Right renal cortex interstitium (tissue), 3 donors: ENCODE measurements at regions not wholly inside any gene's neighbourhood (a gene's known extent, or its start where the extent isn't known, plus 50 kb on each side); places are given as distances from the start of the nearest gene placed in this dataset.
"Not testable (repeated sequence)": the region's sequence is repeated elsewhere in the genome, so short reads cannot be mapped to it uniquely, and the experiment has no call there.

Source experiments
- DNase-seq, 3 donors: peaks; one replicate each; pipeline ENCODE4 v3.0.0-alpha.2; 2013; ENCODE audit warnings: low read depth in 3 of 3, low spot score in 2 of 3

DNA sequence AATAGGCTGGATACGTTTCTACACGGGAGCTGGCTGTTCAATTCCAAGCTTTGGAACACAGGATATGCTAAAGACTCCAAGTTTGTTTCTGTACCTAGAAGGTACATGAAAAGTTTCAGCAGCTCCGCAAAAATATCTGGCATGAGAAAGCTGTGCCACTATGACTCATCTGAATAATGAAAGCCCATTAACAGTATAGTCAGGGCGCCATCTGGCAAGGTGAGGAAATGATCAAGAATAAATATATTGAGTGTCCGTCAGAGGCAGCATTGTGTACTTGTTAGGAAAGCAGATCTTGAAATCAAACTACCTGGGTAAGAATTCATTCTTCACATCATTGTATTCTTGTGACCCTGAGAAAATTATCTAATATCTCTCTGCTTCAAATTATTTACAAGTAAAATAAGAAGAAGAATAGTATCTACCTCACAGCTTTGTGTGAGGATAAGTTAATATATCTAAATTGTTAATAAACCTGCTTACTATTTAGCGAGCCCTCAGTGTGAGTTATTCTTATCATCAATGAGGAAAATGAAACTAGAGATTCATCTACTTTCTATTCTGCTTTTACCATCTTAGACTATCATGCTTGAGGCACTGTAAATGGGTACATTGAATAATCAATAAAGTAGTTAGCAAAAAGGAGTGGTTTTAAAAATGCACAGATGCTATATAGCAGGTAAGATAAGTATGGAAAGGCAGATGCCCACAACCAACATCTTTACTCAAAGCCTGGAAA lies 53.5 kb downstream of the FSCB start:
- no peak for DNase-seq

DNA sequence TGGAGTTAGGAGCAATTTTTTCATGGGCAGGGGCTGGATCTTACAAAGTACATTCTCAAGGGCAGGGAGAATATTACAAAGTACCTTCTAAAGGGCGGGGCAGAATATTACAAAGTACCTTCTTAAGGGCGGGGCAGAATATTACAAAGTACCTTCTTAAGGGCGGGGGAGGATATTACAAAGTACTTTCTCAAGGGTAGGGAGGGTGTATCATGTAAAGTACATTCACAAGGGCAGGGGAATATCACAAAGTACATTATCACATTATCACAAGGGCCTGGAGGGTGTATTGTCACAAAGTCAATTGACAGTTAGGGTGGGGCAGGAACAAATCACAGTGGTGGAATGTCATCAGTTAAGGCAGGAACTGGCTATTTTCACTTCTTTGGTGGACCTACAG lies 56.9 kb downstream of the FSCB start:
- DNase-seq, result not testable (repeated sequence)

DNA sequence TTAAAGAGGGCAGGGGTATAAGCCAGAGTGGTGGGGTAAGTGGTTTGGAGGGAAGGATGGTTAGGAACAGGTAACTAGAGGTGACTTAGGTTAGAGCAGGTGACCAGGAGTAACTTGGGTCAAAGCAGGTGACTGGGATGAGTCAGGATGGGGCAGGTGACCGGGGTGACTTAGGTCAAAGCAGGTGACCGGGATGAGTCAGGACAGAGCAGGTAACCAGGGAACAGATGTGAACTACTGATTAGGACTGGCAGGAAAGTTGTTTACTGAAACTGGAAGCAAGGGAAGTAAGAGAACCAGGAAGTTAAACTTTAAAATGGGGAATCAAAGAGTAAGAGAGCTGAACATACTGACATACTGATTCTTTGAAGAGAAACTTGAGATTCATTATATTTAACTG lies 57.4 kb downstream of the FSCB start:
- DNase-seq, result no peak

DNA sequence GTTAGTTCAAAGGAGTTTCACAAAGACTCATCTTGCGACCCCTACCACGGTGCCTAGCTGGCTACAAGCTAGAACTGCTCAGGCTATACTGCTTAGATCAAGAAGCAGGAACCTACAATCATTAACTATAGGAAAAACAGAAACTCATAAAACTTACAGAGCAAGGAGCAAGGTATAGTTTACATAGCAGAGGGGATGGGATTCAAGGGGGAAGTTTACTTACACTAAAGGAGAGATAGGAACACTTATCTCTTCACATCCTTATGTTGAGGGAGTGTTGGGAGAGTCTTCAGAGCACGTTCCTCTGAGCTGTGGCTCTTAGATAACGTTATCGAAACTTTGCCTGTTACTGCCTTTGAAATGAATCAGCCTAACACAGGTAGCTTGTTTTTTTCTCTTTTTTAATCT lies 58.1 kb downstream of the FSCB start:
- no peak for DNase-seq

DNA sequence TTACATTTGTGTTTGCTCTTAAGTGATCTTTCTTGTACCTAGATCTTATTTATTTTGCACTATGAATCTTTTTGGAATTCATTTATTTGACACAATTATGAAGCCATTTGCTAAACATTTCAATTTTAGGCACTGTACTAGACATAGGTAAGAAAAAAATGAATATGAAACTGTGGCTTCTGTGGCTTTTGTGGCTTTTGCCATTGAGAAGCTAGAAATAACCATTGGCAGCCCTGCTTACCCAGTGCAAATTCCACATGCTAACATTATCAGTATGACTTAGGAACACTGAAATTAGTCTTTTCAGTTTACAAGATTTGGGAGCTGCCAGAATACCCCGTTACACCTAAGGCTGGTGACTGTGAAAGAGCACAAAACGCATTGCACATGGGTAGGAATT lies 60.1 kb downstream of the FSCB start:
- no peak for DNase-seq

DNA sequence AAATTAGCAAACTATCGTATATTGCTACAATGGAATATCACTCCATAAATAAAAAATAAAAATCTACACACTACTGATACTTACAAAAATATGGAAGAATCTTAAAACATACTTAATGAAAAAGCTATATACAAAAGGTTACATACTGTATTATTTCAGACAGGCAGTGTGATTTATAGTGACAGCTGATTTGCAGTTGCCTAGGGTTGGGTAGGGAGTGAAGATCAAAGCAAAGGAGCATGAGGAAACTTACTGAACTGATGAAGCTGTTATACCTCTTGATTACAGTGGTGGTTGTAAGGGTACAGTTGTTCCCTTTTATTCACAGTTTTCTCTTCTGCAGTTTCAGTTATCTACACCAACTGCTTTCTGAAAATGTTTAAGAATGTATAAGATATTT lies 62.6 kb downstream of the FSCB start:
- no peak for DNase-seq

DNA sequence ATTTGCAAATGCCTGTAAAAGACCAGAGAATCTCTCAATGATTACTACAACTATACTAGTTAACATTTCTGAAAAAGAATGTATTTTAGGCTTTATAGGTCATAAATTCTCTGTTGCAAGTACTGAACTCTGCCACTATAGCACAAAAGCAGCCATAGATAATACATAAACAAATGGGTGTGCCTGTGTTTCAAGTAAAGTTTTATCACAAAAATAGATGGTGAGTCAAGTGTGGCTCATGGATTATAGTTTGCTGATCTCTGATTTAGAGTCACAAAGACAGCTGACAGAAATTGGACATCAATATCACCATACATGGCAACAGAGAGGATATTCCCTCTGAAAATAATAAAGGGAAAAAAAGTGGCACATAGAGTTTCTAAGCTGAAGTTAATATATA lies 68.1 kb downstream of the FSCB start:
- no peak for DNase-seq

DNA sequence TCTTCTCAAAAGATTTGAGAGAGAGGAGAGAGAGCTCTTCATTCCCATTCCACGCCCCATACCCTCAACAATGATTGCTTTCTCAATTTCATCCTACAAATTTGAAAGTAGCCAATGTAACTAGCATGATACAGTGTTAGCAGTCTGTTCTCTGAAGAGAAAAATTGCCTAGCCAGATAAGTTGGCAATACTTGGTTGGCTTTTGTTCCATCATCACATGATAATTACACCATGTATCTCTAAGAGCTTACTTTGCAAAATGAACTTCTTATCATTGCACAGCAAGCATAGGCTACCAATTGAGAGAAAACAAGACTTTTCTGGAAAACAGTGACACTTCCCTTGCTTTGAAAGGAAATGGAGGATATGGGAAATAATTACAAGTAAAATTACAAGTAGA lies 68.9 kb downstream of the FSCB start:
- no peak for DNase-seq

DNA sequence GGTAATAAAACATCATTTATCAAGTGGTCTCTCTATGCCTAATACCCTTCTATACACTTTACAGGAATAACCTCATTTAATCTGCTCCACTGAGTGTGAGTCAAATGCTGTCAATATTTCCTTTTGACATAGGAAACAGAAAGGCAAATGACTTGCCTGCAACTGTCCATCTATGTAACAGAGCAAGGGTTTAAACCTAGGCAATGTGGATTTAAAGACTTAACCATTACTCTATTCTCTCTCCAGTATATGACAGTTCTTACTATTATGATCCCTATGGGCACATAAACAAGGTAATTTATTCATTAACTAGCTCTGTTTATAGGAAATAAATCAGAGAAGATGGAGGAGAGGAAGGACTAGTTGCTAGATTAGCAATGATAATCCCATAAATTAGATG lies 70.6 kb downstream of the FSCB start:
- no peak for DNase-seq

DNA sequence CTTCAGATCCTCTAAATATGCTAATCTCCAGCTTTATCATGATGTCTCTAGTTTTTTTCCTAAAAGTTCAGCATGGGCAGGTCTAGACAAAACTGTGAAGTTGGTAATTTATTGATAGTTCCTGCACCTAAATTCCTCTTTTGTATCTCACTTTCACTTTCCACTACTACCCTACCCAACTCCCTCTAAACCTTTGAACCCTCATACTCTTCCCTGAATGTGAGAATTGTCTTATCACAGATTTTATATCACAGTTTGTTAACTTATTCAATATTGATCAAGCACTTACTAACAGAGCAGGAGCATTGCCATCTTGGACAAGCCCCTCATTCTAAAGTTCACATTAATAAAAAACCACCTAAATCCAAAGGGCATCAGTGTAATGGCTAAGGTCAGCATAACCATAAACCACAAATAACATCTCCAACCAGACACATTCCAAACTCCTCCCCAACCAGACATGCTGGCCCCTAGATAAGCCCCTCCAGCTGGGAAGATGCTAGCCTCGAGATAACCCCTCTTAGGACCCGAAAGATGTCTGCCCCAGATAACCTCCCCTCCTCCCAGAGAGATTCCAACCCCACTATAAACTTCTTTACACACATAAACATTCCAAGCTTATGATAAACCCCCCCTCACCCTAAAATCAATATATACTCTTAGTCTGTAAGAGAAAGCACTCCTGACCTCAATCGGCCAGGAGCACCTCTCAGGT lies 78.7 kb downstream of the FSCB start:
- DNase-seq, result no peak

DNA sequence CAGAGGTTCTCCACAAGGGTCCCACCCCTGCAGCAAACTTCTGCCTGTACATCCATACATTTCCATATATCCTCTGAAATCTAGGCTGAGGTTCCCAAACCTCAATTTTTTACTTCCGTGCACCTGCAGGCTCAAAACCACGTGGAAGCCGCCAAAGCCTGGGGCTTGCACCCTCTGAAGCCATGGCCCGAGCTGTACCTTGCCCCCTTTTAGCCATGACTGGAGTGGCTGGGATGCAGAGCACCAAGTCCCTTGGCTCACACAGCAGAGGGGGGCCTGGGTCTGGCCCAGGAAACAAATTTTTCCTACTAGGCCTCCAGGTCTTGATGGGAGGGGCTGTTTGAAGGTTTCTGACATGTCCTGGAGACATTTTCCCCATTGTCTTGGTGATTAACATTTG lies 84.4 kb downstream of the FSCB start:
- no peak for DNase-seq

DNA sequence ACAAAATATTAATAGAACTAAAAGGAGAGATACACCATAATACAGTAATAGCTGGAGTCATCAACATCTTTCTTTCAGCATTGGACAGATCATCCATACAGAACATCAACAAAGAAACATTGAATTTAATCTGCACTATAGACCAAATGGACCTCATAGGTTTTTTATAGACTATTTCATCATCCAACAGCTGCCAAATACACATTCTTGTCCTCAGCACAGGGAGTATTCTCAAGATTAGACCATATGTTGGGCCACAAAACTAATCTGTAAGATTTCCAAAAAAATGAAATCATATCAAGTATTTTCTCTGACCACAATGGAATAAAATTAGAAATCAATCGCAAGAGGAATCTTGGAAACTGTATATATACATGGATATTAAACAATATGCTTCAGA lies 86.9 kb downstream of the FSCB start:
- no peak for DNase-seq

DNA sequence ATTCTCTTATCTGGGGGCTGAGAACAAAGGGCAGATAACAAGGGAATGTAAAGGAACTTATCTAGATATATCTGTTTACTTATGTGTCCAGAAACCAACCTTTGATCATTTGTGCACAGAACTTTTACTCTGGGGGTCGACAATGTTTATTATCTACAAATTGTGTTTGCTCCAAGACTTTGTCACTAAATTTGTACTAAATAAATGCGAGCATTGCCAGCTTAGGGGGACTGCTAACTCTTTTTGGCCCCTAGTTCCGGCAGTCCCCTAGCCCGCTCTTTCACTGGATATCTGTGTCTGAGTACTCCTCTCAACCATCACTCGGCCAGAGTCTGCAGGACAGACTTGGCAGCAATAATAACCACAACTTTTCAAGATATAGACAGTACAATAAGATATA lies 88.2 kb downstream of the FSCB start:
- no peak for DNase-seq

DNA sequence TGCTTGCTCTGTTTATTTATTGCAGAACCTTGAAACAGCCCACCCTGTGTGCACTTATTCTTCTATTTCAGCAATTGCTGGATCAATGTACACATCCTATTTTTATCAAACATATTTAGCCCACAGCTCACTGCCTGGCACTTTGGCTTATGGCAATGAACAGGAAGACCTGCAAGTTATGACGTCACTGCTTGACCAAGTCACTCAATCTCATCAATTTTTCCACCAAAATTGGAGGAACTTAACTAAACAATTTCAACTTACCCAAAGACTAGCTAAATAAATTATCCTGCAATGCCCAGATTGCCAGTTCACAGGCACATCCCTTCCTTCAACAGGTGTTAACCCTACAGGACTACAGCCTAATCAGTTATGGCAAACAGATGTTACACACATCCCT lies 89.3 kb downstream of the FSCB start:
- DNase-seq, result no peak

DNA sequence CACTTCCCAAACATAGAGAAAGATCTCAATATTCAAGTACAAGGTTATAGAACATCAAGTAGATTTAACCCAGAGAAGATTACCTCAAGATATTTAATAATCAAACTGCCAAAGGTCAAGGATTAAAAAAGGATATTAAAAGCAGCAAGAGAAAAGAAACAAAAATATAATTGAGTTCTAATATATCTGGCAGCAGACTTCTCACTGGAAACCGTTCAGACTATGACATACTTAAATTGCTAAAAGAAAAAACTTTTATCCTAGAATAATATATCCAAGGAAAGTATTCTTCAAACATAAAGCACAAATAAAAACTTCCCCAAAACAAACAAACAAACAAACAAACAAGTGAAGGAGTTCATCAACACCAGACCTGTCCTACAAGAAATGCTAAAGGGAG lies 92.4 kb downstream of the FSCB start:
- no peak for DNase-seq

DNA sequence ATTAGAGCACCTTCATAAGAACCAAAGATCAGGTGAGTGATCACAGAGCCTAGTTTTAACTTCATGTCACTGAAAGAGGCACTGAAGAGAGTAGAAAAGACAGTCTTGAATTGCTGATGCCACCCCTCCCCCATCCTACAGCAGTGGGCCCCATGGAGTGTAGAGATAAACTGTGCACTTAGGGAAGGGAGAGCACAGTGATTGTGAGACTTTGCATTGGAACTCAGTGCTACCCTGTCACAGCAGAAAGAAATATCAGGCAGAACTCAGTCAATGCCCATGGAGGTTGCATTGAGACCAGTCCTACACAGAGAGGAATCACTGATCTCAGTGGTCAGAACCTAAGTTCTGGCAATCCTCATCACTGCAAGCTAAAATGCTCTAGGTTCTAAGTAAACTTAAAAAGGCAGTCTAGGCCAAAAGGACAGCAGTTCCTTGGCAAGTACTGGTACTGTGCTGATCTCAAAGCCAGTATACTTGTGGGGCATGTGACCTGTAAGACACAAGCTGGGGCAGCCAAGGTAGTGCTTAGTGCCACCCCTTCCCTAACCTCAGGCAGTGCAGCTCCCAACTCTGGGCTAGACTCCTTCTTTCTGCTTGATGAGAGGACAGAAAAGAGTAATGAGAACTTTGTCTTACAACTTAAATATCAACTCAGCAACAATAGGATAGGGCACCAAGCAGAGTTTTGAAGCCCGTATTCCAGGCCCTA lies 94.1 kb downstream of the FSCB start:
- no peak for DNase-seq

DNA sequence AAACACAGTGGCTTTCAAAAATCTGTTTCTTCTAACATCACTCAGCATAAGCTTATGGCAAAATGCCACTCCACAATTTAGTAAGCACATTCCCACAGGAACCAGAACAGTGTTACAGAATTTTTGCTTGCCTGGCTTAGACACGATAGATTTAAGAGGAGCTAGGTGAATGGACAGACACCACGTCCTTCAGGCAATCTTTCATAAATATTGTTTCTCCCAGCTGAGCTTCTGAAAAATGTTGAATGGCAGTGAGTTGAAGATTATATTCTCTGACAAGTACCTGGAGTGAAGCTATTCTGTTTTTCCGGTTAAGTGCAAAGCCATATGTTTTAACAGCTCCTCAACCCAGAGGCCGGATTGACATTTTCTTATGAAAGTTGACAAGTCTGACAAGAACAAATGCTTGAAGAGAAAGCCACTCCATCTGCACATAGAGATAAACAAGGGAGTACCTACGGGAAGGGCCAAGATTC lies 102.0 kb downstream of the FSCB start:
- DNase-seq, result no peak

DNA sequence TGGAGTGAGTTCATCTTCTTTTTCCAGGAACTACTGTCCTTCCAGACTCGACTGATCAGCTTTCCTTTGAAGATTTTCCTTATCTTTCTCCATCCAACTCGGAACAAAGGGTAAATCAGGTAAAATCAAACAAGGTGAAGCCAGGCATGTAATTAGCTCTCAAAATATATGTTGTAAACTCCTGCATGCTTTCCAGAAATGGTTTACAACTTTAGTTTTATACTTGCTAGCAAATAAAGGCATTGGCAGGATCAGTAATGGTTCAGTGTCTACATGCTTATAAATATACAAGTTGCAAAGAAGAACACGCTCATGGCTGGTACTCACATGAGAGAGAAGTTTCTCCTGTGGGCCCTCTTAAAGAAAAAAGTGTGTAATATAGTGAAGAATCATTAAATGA lies 102.5 kb downstream of the FSCB start:
- no peak for DNase-seq

DNA sequence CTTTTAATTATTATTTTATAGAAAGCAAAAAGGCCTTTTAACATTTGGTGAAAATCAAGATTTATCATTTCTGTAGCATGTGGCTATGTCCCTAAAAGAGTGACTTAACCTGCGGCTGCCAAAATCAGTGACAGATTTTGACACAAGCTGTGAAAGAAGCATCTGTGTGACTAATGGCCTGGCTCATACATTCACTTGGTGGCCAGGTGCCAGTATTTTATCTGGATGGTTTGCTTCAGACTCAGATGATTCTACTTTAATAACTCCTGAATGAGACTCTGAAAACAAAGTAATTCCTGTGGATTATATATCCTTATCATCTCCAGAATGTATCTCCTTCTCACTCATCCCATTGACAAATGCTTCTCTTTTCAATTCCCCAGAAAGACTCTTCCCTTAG lies 103.0 kb downstream of the FSCB start:
- no peak for DNase-seq

DNA sequence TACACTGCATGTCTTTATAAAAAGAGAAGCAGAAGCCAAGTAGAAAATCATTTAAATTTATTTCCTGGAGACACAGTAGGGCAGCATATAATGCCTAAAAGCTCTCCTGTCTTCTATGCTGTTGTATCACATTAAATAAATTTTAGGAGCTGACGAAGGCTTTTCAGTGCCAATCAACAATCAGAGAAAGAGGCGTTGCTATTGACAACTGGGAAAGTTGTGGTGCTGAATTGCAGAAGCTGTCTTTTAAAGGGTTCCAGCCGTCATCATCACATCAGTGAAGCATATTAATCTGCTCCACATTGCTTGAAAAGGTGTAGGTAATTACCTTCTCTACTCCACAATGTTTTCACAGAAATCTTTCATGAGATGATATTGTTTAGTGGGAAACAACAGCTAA lies 103.9 kb downstream of the FSCB start:
- DNase-seq, result no peak

DNA sequence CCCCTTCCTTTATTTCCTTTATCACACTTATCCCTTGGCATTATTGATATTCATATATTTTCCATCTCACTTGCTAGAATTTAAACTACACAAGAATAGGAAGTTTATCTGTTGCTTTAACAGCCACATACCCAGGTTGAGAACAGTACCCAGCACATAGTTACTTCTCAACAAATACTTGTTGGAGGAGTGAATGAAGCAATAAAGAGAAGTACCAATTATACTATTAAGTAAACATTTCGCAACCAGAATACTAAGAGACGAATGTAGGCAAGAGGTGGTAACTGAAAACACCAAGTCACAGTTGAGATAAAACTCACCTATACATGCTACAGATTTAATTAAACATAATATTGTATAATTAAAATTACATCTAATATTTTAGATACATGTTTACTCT lies 110.9 kb downstream of the FSCB start:
- no peak for DNase-seq

DNA sequence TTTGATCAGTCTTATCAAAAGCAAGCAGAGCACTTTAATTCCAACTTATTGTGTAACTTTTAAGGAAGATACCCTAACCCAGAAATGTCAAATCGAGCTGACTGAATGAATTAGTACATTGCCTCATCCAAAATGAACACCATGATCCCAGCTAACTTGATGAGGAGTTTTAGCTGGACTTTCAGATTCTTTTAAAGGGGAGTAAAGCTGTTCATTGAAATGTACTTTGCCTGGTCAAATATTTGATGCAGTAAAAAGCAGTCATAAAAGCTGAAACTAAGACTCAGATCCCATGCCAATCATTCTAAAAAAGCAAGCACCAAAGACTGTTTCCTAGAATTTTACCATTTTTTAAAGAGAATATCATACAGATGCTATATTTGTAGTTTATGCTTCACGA lies 114.1 kb downstream of the FSCB start:
- DNase-seq, result no peak
